PFSK-1 (cell line): ENCODE measurements at regions not wholly inside any gene's neighbourhood (a gene's known extent, or its start where the extent isn't known, plus 50 kb on each side); places are given as distances from the start of the nearest gene placed in this dataset.

Experiments
- FOXP2 ChIP-seq: optimal IDR thresholded peaks from 2 replicates; pipeline ENCODE3; 2011; ENCODE audit warnings: borderline replicate concordance, control low read depth, inconsistent platforms; ENCODE audit not compliant: insufficient read depth; ENCODE audit errors: extremely low read length, extremely low read depth
- POLR2AphosphoS5 ChIP-seq: IDR thresholded peaks from 2 replicates; pipeline ENCODE4 v1.6.1; 2012; ENCODE audit warnings: low read depth, mild to moderate bottlenecking, control low read depth, low read length, moderate library complexity
- SIN3A ChIP-seq: IDR thresholded peaks from 2 replicates; pipeline ENCODE4 v1.6.1; 2012; ENCODE audit warnings: mild to moderate bottlenecking, low read length, moderate library complexity, borderline replicate concordance; ENCODE audit not compliant: insufficient read depth
- TAF1 ChIP-seq: IDR thresholded peaks from 2 replicates; pipeline ENCODE4 v1.6.1; 2012; ENCODE audit warnings: low read length, control low read depth, borderline replicate concordance; ENCODE audit not compliant: insufficient read depth
- TF ChIP-seq, protein P1 (sequence below), 2 experiments: IDR thresholded peaks; 2 replicates each; pipeline versions ENCODE4 v1.6.1 to v1.8.0; 2011 to 2012; ENCODE audit warnings: low read depth in 2 of 2, low read length in 2 of 2, control low read depth in 1 of 2, inconsistent platforms in 1 of 2, mild to moderate bottlenecking in 1 of 2, moderate library complexity in 1 of 2; ENCODE audit not compliant: insufficient read depth in 1 of 2

DNA sequence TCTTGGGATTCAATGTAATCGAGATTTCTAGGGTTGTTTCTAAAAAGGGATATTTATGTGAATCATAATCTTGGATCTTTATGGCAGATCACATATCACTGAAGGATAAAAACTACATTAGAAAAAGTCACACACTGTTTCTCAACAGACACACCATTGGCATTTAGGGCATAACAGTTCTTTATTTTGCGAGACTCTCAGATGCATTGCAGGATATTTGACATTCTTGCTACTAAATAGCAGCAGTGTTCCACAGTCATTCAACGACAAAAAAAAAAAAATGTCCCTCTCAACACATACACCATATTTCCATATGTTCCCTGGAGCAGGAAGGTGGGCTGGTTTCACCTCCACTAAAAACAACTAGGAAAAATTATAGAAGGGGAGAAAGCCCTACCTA, 243.4 kb upstream of the PCDH18 start:
- TF ChIP-seq FOXP2 (no peak), POLR2AphosphoS5 (no peak), SIN3A (no peak), TAF1 (no peak)
- TF ChIP-seq, protein P1, sequence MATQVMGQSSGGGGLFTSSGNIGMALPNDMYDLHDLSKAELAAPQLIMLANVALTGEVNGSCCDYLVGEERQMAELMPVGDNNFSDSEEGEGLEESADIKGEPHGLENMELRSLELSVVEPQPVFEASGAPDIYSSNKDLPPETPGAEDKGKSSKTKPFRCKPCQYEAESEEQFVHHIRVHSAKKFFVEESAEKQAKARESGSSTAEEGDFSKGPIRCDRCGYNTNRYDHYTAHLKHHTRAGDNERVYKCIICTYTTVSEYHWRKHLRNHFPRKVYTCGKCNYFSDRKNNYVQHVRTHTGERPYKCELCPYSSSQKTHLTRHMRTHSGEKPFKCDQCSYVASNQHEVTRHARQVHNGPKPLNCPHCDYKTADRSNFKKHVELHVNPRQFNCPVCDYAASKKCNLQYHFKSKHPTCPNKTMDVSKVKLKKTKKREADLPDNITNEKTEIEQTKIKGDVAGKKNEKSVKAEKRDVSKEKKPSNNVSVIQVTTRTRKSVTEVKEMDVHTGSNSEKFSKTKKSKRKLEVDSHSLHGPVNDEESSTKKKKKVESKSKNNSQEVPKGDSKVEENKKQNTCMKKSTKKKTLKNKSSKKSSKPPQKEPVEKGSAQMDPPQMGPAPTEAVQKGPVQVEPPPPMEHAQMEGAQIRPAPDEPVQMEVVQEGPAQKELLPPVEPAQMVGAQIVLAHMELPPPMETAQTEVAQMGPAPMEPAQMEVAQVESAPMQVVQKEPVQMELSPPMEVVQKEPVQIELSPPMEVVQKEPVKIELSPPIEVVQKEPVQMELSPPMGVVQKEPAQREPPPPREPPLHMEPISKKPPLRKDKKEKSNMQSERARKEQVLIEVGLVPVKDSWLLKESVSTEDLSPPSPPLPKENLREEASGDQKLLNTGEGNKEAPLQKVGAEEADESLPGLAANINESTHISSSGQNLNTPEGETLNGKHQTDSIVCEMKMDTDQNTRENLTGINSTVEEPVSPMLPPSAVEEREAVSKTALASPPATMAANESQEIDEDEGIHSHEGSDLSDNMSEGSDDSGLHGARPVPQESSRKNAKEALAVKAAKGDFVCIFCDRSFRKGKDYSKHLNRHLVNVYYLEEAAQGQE (IDR thresholded peaks at IDR 0.05; ENCODE audit: insufficient read depth in 1 of 2, low read depth in 2 of 2, low read length in 2 of 2) = no peak

DNA sequence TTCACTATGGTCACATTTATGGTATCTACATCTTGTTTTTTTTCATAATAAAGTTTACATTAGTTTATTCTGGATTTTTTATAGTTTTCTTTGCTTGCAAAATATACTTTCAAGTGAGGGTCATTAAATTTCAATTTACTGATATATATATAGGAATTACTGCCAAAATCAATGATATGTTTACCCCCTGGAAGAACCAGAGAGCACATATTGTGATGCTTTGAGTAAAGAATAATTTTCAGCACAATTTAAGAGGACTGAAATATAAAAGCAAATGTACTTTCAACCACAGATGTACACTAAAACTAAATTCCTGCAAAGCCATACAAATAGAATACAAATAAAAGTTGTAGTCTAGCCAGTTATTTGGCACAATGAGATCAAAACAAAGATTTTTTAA, 242.2 kb upstream of the PCDH18 start:
- TF ChIP-seq TAF1 (no peak), FOXP2 (no peak), SIN3A (no peak), POLR2AphosphoS5 (no peak)
- TF ChIP-seq, protein P1 (IDR thresholded peaks at IDR 0.05; ENCODE audit: insufficient read depth in 1 of 2, low read depth in 2 of 2, low read length in 2 of 2) = no peak

DNA sequence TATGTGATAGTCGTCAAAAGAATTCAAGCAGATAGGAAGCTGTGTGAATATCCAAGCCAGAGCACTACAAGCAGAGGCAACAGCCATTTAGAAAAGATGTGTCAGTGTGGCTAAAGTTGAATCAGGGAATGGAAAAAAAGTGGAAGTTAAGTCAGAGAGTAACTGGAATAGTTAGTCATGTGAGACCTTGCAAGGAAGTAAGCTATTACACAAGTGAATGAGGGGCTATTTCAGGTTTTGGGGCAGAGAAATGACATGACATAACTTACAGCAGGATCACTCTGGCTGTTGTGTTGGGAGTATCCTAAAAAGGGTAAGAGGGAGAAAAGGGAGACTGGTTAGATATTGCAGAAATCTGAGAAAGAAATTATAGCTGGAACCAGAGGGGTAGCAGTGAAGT, 236.6 kb upstream of the PCDH18 start:
- TF ChIP-seq FOXP2 = no peak
- TF ChIP-seq, protein P1 (IDR thresholded peaks at IDR 0.05; ENCODE audit: insufficient read depth in 1 of 2, low read depth in 2 of 2, low read length in 2 of 2) = no peak

DNA sequence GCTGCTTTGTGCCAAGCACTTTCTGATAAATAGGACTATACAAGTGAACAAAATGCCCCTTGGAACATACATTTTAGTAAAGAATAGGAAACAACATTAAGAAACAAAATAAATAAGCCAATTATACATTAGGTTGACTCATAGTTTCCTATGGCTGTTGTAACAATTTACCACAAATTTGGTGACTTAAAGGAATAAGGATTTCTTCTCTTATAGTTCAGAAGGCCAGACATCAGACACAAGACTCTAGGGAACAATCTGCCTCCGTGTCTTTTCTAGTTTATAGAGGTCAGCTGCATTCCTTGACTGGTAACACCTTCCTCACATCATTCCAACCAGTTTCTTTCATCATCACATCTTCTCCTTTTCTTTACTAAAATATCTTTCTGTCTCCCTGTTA, 235.9 kb upstream of the PCDH18 start:
- TF ChIP-seq POLR2AphosphoS5 = no peak
- no peak for TF ChIP-seq TAF1
- no peak for TF ChIP-seq SIN3A
- TF ChIP-seq FOXP2 = no peak
- TF ChIP-seq, protein P1 (IDR thresholded peaks at IDR 0.05; ENCODE audit: insufficient read depth in 1 of 2, low read depth in 2 of 2, low read length in 2 of 2) = no peak

DNA sequence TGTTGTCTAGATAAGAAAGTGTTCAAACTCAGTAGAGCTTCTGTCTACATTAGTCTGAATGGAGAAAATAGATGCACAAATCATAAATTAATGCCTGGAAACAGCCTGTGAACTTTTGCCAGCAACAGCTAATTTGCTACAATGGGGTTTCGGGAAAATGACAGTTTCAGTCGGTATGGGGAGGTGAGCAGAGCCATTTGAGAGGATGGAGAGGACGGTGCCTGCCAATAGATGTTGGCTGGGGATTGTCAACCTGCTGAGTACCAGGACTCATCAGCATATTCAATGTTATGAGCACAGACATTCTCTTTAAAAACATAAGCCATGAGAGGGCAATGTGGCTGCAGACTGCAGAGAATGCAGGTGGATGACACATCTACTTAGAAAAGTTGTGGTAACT, 230.3 kb upstream of the PCDH18 start:
- no peak for TF ChIP-seq TAF1
- no peak for TF ChIP-seq FOXP2
